GM19351 (cell line): ENCODE measurements at regions not wholly inside any gene's neighbourhood (a gene's known extent, or its start where the extent isn't known, plus 50 kb on each side); places are given as distances from the start of the nearest gene placed in this dataset.
"Not testable (repeated sequence)": the region's sequence is repeated elsewhere in the genome, so short reads cannot be mapped to it uniquely, and the experiment has no call there.

Experiments
- ATAC-seq: cut with Tn5 transposase; IDR thresholded peaks from one replicate; pipeline ENCODE4 v1.9.1; 2021; ENCODE audit warnings: mild to moderate bottlenecking, moderate library complexity; ENCODE audit not compliant: unreplicated experiment

DNA sequence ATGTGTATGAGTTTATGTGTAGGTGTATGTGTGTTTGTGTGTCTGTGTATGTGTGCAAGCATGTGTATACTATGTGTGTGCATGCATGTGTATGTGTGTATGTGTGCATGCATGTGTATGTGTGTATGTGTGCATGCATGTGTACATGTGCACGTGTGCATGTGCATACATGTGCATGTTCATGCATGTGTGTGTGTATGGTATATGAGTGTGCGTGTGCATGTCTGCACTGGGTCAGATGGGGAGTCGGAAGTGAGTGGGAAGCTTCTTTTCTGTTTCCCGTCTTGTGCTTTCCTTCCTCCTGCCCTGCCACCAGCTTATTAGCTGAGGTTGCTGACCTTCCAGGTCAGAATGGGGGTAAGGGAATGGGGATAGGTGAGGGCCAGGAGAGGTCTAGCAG is 174.7 kb downstream of the MAP2K4 start:
- ATAC-seq, result no peak

DNA sequence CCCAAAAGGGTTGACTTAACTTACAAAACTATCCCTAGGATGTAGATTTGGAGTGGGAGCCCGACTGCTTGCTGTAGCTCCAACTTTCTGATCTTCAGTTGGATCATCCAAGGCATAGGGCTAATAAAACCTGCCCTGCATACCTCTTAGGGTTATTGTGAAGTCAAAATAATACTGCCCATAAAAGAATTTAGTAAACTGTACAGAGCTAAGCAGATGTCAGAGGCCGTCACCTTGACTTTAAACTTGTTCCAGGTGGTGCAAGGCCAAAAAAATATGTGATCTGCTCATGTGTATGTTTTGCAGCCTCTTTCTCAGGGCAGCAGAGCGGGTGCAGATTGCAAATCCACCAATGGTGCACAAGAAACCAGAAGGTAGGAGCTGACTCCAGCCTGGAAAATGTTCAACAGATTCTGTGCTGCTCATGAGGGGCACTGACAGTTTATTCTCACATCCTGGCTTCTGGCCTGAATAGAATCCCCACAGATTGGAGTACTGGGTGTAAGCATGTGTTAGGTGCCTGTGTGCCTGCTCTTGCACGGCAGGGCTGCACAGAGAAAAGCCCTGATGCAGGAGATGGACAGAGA is 180.7 kb downstream of the MAP2K4 start:
- ATAC-seq, result no peak

DNA sequence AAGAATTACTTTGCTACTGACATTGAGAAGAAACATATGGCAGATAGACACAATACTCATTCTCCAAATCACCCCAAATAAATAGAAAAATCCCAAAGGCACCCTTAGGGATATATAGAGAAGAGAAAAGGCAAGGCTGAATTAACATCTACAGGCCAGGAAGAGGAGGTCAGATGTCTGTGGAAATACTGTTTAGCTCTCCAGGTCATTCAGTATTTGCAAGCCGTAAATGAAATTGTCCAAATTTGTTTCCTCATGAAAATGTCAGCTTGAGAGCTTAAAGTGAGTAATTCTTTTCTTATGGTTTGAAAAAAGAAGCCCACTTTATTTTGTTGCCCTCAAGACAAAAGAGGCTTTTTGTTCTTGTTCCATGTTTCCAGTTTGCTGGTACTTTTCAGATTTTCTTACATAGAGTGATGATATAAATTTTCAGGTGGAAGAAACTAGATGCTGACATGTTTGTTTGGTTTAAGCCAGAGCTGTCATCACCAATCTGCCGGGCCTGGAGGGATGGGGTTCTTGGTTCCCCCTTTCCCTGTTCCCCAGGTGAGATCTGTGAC is 189.0 kb downstream of the MAP2K4 start:
- ATAC-seq, result no peak

GRCh38 chr17:12220714-12221439 is 200.2 kb downstream of the MAP2K4 start:
- not testable (repeated sequence) for ATAC-seq

GRCh38 chr17:12222392-12222791 is 201.7 kb downstream of the MAP2K4 start:
- ATAC-seq, result no peak

GRCh38 chr17:12227547-12227946 is 206.9 kb downstream of the MAP2K4 start:
- ATAC-seq, result no peak

- ATAC-seq, result no peak
These were observed 208.7 kb downstream of the MAP2K4 start for GRCh38 chr17:12229335-12229734.

GRCh38 chr17:12230481-12231354 is 210.0 kb downstream of the MAP2K4 start:
- no peak for ATAC-seq

GRCh38 chr17:12231355-12231682 is 210.6 kb downstream of the MAP2K4 start:
- ATAC-seq, result no peak

DNA sequence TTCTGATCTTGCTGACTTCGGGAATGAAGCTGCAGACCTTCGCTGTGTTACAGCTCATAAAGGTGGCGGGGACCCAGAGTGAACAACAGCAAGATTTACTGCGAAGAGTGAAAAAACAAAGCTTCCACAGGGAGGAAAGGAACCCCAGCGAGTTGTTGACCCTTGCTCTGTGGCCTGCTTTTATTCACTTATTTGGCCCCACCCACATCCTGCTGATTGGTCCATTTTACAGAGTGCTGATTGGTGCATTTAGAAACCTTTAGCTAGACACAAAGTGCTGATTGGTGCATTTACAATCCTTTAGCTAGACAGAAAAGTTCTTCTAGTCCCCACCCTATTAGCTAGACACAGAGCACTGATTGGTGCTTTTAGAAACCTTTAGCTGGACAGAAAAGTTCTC is 218.3 kb downstream of the MAP2K4 start:
- ATAC-seq, result not testable (repeated sequence)

DNA sequence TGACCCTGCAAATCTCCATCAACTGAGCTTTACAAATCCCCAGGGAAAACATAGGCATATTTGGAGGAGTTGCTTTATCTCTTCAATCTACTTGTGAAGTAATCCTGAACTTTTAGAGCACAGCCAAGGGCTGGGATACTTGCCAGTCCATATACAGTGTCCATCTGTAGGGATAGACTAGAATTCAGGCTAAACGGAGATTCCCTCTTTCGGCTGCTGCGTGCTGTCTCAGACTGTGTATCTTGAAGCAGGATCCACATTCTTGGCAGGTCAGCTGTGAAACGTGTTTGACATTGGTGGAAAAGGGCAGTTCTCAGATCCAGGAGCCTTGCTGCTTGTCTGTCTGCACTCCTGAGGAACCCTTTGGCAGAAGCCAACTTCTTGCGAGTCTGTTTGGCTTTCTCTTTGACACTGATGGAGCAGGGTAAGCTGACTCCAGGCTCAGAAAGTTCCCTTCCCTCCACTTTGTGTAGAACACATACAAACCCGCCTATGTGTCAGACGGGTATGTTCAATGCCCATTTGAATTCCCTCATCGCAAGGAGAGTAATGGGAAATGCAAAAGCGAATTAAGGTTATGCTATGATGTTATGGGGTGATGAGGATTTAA is 221.8 kb downstream of the MAP2K4 start:
- ATAC-seq, result no peak

- ATAC-seq, result no peak
These were observed 227.1 kb downstream of the MAP2K4 start for GRCh38 chr17:12247761-12248160.

DNA sequence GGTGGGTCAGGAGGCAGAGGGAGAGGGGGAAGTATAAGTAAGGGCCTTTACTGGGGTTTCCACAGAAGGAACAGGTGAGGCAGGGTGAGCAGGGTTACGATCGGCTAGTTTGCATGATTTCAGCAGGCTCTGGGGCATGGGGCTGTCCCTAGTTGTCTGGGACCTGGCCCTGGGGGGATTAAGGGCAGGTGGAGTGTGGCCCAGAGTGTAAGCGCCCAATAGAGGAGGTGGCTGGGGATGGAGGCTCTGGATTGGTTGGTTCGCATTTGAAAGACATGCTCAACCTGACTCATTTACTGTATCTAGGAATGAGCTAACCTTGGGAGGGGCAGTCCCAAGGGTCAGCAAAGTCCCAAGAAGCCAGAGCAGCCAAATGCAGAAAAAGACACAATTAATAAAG is 230.3 kb downstream of the MAP2K4 start:
- no peak for ATAC-seq

DNA sequence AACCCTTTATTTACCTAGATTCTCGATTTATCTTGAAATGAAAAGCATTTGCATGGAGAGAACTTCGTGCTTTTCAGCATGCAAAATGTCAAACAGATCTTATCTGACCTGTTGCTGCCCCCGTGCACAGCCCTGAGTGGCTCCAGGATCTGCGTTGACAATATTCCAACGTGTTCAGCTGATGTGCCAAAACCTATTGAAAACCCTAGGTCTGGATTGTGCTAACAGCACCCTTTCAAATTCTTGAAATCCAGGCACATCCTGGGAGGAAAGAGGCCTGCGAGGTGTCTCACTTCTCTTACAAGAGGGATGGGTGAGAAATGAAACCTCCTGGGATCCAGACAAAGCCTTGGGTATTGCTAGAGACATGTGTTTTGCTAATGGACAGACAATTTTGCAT is 231.8 kb downstream of the MAP2K4 start:
- ATAC-seq, result no peak

GRCh38 chr17:12254460-12254859 is 233.8 kb downstream of the MAP2K4 start:
- no peak for ATAC-seq

- ATAC-seq, result peak; percentile 82
These were observed 235.8 kb downstream of the MAP2K4 start for GRCh38 chr17:12256380-12256995.

DNA sequence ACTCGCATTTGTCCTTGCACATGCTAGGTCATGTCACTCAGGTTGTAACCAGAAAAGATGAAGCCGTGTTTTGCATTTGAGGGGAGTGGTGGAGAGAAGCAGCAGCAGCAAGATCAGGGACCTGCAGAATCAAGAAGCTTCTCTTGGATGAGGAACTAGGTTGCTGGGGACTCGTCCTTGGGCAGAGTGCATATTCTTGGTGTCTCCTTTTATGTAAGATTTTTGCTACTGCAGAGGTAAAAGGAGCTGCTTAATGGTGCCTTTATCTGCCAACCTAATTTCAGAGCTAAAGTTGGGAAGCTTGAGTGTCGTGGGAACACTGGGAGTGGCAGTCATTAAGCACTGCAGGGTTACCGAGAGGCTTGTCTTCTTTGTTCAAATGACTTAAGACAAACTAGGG is 236.5 kb downstream of the MAP2K4 start:
- ATAC-seq, result no peak

DNA sequence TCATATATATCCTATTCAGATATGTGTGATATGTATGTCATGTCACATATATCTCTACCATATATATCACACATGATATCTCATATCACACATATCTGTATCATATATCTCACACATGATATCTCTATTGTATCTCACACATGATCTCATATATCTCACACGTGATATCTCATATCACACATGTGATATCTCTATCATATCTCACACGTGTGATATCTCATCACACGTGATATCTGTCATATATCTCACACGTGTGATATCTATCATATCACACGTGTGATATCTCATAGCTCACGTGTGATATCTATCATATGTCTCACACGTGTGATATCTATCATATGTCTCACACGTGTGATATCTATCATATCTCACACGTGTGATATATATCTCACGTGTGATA is 240.7 kb downstream of the MAP2K4 start:
- no peak for ATAC-seq

DNA sequence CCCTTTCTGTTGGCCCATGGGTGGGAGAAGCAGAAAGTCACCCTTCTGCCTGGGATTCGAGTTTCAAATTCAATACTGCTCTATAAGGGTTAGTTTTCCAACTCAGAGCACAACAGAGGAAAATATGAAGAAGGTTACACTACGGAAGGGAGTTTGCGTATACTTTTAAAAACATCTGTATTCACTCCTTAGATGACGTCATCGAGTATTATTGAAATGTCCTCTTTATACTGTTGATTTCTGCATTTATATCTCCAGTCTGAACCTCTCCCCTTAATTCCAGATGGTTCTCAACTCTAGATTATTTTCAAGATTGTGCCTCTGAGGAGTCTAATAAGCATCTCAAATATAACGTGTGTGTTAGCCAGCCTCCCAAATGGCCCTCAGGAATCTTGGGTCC is 249.1 kb downstream of the MAP2K4 start:
- ATAC-seq, result no peak

- ATAC-seq, result no peak
These were observed 257.1 kb downstream of the MAP2K4 start for GRCh38 chr17:12277827-12278226.

DNA sequence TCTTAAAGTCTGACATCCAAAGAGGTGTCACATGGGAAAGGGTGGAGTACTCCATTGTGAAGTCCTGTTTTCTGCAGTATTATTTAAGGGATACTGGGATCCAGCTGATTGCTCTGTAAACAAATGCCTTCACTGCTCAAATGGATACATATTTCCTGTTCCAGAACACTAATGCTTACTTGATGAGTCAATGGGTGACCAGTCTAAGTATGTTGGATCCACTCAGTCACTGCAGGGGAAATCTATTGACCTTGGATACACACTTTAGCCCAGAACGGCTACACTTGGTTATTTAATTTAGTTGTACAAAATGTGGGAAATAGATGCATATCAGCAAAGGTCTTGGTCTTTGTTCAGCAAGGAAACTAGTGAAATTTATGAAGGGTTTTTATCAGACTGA is 261.4 kb downstream of the MAP2K4 start:
- no peak for ATAC-seq
